RWPE2 (cell line): ENCODE measurements at regions not wholly inside any gene's neighbourhood (a gene's known extent, or its start where the extent isn't known, plus 50 kb on each side); places are given as distances from the start of the nearest gene placed in this dataset.

ENCODE experiments used
- ATAC-seq: fragments of 200-7000 bp; cut with Tn5 transposase; 3 replicates; pipeline ENCODE4 v1.9.1; 2021; ENCODE audit warnings: low read depth
- DNase-seq: peaks from one replicate; pipeline ENCODE4 v3.0.0-alpha.2; 2020; ENCODE audit warnings: low spot score
- H3K27ac ChIP-seq: fragments of 450-650 bp; 2 replicates; pipeline ENCODE4 v1.5.1; 2017; ENCODE audit warnings: mild to moderate bottlenecking; ENCODE audit not compliant: poor library complexity, severe bottlenecking
- H3K27me3 ChIP-seq: fragments of 250-450 bp; sonication (Bioruptor Pico); 2 replicates; pipeline ENCODE4 v1.5.1; 2021; ENCODE audit warnings: mild to moderate bottlenecking, moderate library complexity; ENCODE audit not compliant: insufficient read depth, poor library complexity, severe bottlenecking
- H3K36me3 ChIP-seq: fragments of 250-450 bp; sonication (Bioruptor Pico); 2 replicates; pipeline ENCODE4 v1.5.1; 2020; ENCODE audit warnings: low read depth, mild to moderate bottlenecking, moderate library complexity
- H3K4me1 ChIP-seq: fragments of 250-450 bp; sonication (Bioruptor Pico); 2 replicates; pipeline ENCODE4 v1.5.1; 2021; ENCODE audit warnings: mild to moderate bottlenecking, moderate library complexity; ENCODE audit not compliant: insufficient read depth, poor library complexity, severe bottlenecking
- H3K4me3 ChIP-seq: fragments of 250-450 bp; sonication (Bioruptor Pico); 2 replicates; pipeline ENCODE4 v1.5.1; 2021; ENCODE audit warnings: mild to moderate bottlenecking, moderate library complexity; ENCODE audit not compliant: severe bottlenecking
- H3K9me3 ChIP-seq: fragments of 250-450 bp; sonication (Bioruptor Pico); 2 replicates; pipeline ENCODE4 v1.5.1; 2021; ENCODE audit warnings: mild to moderate bottlenecking, moderate library complexity; ENCODE audit not compliant: severe bottlenecking
- TF ChIP-seq, protein P1 (sequence below): fragments of 450-650 bp; IDR thresholded peaks from one replicate; pipeline ENCODE4 v1.5.1; 2017; ENCODE audit warnings: mild to moderate bottlenecking, moderate library complexity; ENCODE audit not compliant: poor library complexity, severe bottlenecking

DNA sequence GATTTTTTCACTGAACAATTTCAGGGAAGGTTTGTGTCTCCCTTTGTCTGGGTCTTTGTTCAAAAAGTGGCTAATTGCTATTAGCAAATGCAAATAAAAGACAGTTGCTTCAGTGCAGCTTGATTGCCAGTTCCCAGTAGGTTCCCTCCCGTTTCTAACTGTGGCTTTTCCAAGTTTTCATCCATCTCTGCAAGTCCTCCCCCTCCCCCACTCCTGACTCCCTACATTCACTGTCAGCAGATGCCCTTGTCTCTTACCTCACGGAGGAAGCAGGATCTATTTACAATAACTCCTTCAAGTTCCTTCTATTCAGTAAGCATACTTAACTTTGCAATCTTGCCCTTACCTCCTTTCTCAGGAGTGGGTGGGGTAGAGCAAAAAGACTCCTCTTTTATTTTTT, 55.4 kb upstream of the SCEL start:
- H3K4me1 ChIP-seq, result peaks cover 3% of the 10 kb centered on the region
- H3K4me3 ChIP-seq, result no peak overlapping the region
- DNase-seq (no peak), ATAC-seq (no peak)
- H3K27me3 ChIP-seq, result no peaks in the 10 kb centered on the region
- no peak overlapping the region for H3K27ac ChIP-seq
- H3K9me3 ChIP-seq, result no peaks in the 10 kb centered on the region
- TF ChIP-seq, protein P1, sequence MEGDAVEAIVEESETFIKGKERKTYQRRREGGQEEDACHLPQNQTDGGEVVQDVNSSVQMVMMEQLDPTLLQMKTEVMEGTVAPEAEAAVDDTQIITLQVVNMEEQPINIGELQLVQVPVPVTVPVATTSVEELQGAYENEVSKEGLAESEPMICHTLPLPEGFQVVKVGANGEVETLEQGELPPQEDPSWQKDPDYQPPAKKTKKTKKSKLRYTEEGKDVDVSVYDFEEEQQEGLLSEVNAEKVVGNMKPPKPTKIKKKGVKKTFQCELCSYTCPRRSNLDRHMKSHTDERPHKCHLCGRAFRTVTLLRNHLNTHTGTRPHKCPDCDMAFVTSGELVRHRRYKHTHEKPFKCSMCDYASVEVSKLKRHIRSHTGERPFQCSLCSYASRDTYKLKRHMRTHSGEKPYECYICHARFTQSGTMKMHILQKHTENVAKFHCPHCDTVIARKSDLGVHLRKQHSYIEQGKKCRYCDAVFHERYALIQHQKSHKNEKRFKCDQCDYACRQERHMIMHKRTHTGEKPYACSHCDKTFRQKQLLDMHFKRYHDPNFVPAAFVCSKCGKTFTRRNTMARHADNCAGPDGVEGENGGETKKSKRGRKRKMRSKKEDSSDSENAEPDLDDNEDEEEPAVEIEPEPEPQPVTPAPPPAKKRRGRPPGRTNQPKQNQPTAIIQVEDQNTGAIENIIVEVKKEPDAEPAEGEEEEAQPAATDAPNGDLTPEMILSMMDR, result no peak
- no peaks in the 10 kb centered on the region for H3K36me3 ChIP-seq

DNA sequence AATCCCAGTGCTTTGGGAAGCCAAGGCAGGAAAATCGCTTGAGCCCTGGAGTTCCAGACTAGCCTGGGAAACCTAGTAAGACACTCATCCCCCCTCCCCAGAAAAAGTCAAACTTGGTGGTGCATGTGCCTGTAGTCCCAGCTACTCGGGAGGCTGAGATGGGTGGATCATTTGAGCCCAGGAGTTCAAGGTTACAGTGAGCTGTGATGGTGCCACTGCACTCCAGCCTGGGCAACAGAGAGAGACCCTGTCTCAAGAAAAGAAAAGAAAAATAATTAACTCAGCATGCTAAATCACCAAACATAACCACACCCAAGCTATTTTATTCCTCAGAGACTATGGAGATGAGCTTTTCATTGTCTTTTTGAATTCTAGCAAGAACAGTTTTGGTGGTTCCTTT, 56.2 kb upstream of the SCEL start:
- TF ChIP-seq, protein P1, result no peak
- Histone ChIP-seq H3K9me3 (no peaks in the 10 kb centered on the region), H3K27me3 (no peaks in the 10 kb centered on the region), H3K36me3 (no peaks in the 10 kb centered on the region), H3K4me1 (peaks cover 3% of the 10 kb centered on the region), H3K27ac (no peak overlapping the region), H3K4me3 (no peak overlapping the region)
- no peak for ATAC-seq
- no peak for DNase-seq

DNA sequence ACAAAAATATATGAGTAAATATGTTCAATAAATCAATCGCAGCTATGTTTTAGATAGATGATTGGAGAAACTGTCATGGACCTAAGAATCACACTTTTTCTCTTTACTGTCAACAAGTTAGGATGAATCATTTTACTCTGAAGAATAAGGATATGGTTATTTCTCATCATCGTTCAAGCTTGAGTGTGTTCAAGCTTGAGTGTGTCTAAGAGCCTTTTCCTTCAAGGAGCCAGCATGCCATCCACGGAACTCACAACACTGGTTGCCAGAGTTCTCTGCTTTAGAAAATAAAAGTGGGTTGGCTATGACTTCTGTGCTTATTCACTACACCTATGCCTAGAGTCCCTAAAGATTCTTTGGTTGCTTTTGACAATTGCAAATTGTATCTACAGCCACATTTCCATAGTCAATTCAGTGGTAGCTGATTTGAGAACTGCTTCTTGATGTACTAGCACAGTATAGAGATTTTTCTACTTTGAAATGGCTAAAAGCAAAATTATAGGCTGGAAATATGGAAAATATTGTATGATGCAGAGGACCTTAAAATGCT, 58.1 kb upstream of the SCEL start:
- Histone ChIP-seq H3K4me1 (peaks cover 3% of the 10 kb centered on the region), H3K4me3 (no peak overlapping the region), H3K27me3 (no peaks in the 10 kb centered on the region), H3K9me3 (no peaks in the 10 kb centered on the region), H3K36me3 (no peaks in the 10 kb centered on the region), H3K27ac (no peak overlapping the region)
- TF ChIP-seq, protein P1, result no peak
- DNase-seq, result no peak
- ATAC-seq, result no peak

DNA sequence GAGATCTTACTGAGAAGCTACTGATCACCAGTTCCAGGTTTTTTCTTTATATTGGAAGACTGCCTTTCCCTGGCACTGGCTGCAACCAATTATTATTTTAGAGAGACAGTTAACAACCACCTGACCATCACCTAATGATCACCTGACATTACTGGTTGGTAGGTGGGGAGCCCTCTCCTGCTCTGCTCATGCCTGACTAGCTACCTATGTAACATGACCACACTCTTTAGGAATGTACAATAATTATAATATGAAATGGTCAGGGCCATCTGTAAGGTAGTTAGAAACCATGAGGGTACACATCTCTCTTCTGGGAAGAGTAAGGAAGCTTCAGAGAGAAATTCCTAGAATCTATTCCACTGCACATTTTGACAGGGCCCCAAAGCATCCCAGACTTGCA, 59.0 kb upstream of the SCEL start:
- no peak for DNase-seq
- Histone ChIP-seq H3K4me1 (peaks cover 3% of the 10 kb centered on the region), H3K9me3 (no peaks in the 10 kb centered on the region), H3K36me3 (no peaks in the 10 kb centered on the region), H3K4me3 (no peak overlapping the region), H3K27me3 (no peaks in the 10 kb centered on the region), H3K27ac (no peak overlapping the region)
- TF ChIP-seq, protein P1, result no peak
- ATAC-seq, result peak; percentile 21; the same call in 1 of the 3 replicates

DNA sequence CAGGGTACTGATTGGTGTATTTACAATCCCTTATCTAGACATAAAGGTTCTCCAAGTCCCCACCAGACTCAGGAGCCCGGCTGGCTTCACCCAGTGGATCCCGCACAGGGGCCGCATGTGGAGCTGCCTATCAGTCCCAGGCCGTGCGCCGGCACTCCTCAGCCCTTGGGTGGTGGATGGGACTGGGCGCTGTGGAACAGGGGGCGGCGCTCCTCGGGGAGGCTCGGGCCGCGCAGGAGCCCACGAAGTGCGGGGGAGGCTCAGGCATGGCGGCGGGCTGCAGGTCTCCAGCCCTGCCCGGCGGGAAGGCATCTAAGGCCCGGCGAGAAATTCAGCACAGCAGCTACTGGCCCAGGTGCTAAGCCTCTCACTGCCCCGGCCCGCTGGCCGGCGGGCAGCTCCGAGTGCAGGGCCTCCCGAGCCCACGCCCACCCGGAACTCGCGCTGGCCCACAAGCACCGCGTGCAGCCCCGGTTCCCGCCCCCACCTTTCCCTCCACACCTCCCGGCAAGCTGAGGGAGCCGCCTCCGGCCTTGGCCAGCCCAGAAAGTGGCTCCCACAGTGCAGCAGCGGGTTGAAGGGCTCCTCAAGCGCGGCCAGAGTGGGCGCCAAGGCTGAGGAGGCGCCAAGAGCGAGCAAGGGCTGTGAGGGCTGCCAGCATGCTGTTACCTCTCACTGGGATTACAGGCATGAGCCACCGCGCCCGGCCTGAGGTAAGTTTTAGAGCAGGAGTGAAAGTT, 60.0 kb upstream of the SCEL start:
- peaks cover 3% of the 10 kb centered on the region for H3K4me1 ChIP-seq
- ATAC-seq, result no peak
- TF ChIP-seq, protein P1, result no peak

More for the DNA sequence above, 60.0 kb upstream of the SCEL start:
- Histone ChIP-seq H3K27me3 (no peaks in the 10 kb centered on the region), H3K27ac (no peak overlapping the region), H3K36me3 (no peaks in the 10 kb centered on the region), H3K9me3 (no peaks in the 10 kb centered on the region), H3K4me3 (no peak overlapping the region)
- DNase-seq, result no peak
